OCI-LY7 (cell line): ENCODE measurements at regions not wholly inside any gene's neighbourhood (a gene's known extent, or its start where the extent isn't known, plus 50 kb on each side); places are given as distances from the start of the nearest gene placed in this dataset.
"Not testable (repeated sequence)": the region's sequence is repeated elsewhere in the genome, so short reads cannot be mapped to it uniquely, and the experiment has no call there.

Experiments used
- BruUV-seq: library from RNA; stranded (reverse); fragments of 400-500 nt; replicated peaks from 2 replicates; lab custom pipeline; 2021; lab: Mats Ljungman, UMichigan
- CTCF ChIA-PET: fragments of 300-600 bp; sonication (Branson Sonifier 250); formaldehyde crosslinking; loops from one replicate; lab custom pipeline; 2022; ENCODE audit warnings: antibody characterized with exemption; ENCODE audit not compliant: unreplicated experiment; lab: Charles Lee
- POLR2A ChIA-PET: fragments of 300-600 bp; sonication (Branson Sonifier 250); formaldehyde crosslinking; loops from one replicate; lab custom pipeline; 2022; ENCODE audit warnings: antibody characterized with exemption; lab: Charles Lee
- DNase-seq: peaks from one replicate; pipeline ENCODE4 v3.0.0-alpha.2; 2015; ENCODE audit warnings: low spot score
- H2AFZ ChIP-seq: fragments of 200-600 bp; sonication (generic), shearing (Covaris generic); 2 replicates; pipeline ENCODE4 v1.6.1; 2014; ENCODE audit warnings: mild to moderate bottlenecking, antibody characterized with exemption, low read length, moderate library complexity
- H3K27ac ChIP-seq: fragments of 200-600 bp; sonication (generic); 2 replicates; pipeline ENCODE4 v1.5.1; 2014; ENCODE audit warnings: mixed run types, low read depth, mild to moderate bottlenecking, moderate library complexity, low read length, inconsistent platforms; ENCODE audit not compliant: poor library complexity, severe bottlenecking
- H3K36me3 ChIP-seq: fragments of 200-600 bp; sonication (generic); 2 replicates; pipeline ENCODE4 v1.6.1; 2014; ENCODE audit warnings: mild to moderate bottlenecking, antibody characterized with exemption, low read length, moderate library complexity, mixed read lengths; ENCODE audit not compliant: insufficient read depth
- H3K4me1 ChIP-seq: fragments of 200-600 bp; sonication (generic); 2 replicates; pipeline ENCODE4 v1.5.1; 2014; ENCODE audit warnings: mild to moderate bottlenecking, low read length; ENCODE audit not compliant: insufficient read depth, poor library complexity, severe bottlenecking
- H3K4me2 ChIP-seq: fragments of 200-600 bp; sonication (generic); 2 replicates; pipeline ENCODE4 v1.6.1; 2014; ENCODE audit warnings: mild to moderate bottlenecking, low read length
- H3K4me3 ChIP-seq: fragments of 200-600 bp; sonication (generic); 2 replicates; pipeline ENCODE4 v1.5.1; 2014; ENCODE audit warnings: mild to moderate bottlenecking, low read depth, low read length; ENCODE audit not compliant: poor library complexity, severe bottlenecking
- H3K79me2 ChIP-seq: fragments of 200-600 bp; sonication (generic); 2 replicates; pipeline ENCODE4 v1.6.1; 2016; ENCODE audit warnings: low read depth, mild to moderate bottlenecking, low read length, moderate library complexity, mixed read lengths; ENCODE audit not compliant: insufficient read depth
- H3K9me2 ChIP-seq: fragments of 200-600 bp; sonication (generic); 2 replicates; pipeline ENCODE4 v1.6.1; 2016; ENCODE audit warnings: mild to moderate bottlenecking, low read length, mixed read lengths; ENCODE audit not compliant: insufficient read depth
- H3K9me3 ChIP-seq: fragments of 200-600 bp; sonication (generic); 2 replicates; pipeline ENCODE4 v1.6.1; 2014; ENCODE audit warnings: mild to moderate bottlenecking, mixed run types, low read length, mixed read lengths
- H4K20me1 ChIP-seq: fragments of 200-600 bp; sonication (generic); 2 replicates; pipeline ENCODE4 v1.6.1; 2014; ENCODE audit warnings: mild to moderate bottlenecking, antibody characterized with exemption, low read length, moderate library complexity, mixed read lengths; ENCODE audit not compliant: insufficient read depth
- intact Hi-C: fragments of 100-400 bp; cut with micrococcal nuclease; formaldehyde crosslinking; loops from one replicate; pipeline ENCODE4 v1.10.0; 2022; ENCODE audit not compliant: unreplicated experiment

- BruUV-seq, H3K4me1 ChIP-seq, H3K27ac ChIP-seq, DNase-seq, H3K4me3 ChIP-seq, H3K9me2 ChIP-seq, H3K79me2 ChIP-seq, CTCF ChIA-PET, H3K36me3 ChIP-seq, H4K20me1 ChIP-seq, H3K9me3 ChIP-seq, intact Hi-C loops, H2AFZ ChIP-seq, H3K4me2 ChIP-seq: not testable (repeated sequence)
- POLR2A ChIA-PET = interaction anchor here (0.6 kb wide), 1 partner anchor 963 kb away, joined by 3 read pairs; no protein-coding TSS in a partner anchor
Observed at GRCh38 chr22:15778366-15778765, 88.5 kb downstream of the POTEH start.

- H3K9me2 ChIP-seq, H3K4me1 ChIP-seq, H3K79me2 ChIP-seq, POLR2A ChIA-PET, H3K4me3 ChIP-seq, H3K9me3 ChIP-seq, H3K36me3 ChIP-seq, H3K4me2 ChIP-seq, CTCF ChIA-PET, BruUV-seq, intact Hi-C loops, DNase-seq, H2AFZ ChIP-seq, H3K27ac ChIP-seq, H4K20me1 ChIP-seq: not testable (repeated sequence)
Observed at GRCh38 chr22:15781652-15782051, 91.8 kb downstream of the POTEH start.

GRCh38 chr22:15782933-15783332 is 93.1 kb downstream of the POTEH start:
- H3K4me1 ChIP-seq, H3K4me3 ChIP-seq, H4K20me1 ChIP-seq, H3K9me3 ChIP-seq, H3K36me3 ChIP-seq, H3K4me2 ChIP-seq, H2AFZ ChIP-seq, DNase-seq, H3K9me2 ChIP-seq, CTCF ChIA-PET, intact Hi-C loops, H3K79me2 ChIP-seq, H3K27ac ChIP-seq, BruUV-seq, POLR2A ChIA-PET: not testable (repeated sequence)

- H3K4me1 ChIP-seq, H3K9me2 ChIP-seq, intact Hi-C loops, POLR2A ChIA-PET, CTCF ChIA-PET, H4K20me1 ChIP-seq, H2AFZ ChIP-seq, H3K4me2 ChIP-seq, BruUV-seq, H3K36me3 ChIP-seq, H3K79me2 ChIP-seq, H3K4me3 ChIP-seq, H3K9me3 ChIP-seq, DNase-seq, H3K27ac ChIP-seq: not testable (repeated sequence)
Observed at GRCh38 chr22:15784383-15785085, 94.7 kb downstream of the POTEH start.

GRCh38 chr22:15786942-15787733 is 97.3 kb downstream of the POTEH start:
- H3K27ac ChIP-seq, CTCF ChIA-PET, H3K4me2 ChIP-seq, H2AFZ ChIP-seq, H3K4me1 ChIP-seq, H3K9me3 ChIP-seq, DNase-seq, POLR2A ChIA-PET, H3K79me2 ChIP-seq, intact Hi-C loops, BruUV-seq, H4K20me1 ChIP-seq, H3K9me2 ChIP-seq, H3K4me3 ChIP-seq, H3K36me3 ChIP-seq: not testable (repeated sequence)

GRCh38 chr22:15791557-15791956 is 101.7 kb downstream of the POTEH start:
- H3K27ac ChIP-seq, H3K4me3 ChIP-seq, H3K9me2 ChIP-seq, POLR2A ChIA-PET, H3K36me3 ChIP-seq, H3K79me2 ChIP-seq, H2AFZ ChIP-seq, H3K4me2 ChIP-seq, intact Hi-C loops, H3K4me1 ChIP-seq, H4K20me1 ChIP-seq, CTCF ChIA-PET, BruUV-seq, H3K9me3 ChIP-seq, DNase-seq: not testable (repeated sequence)
